ENCODE measurements at regions not wholly inside any gene's neighbourhood (a gene's known extent, or its start where the extent isn't known, plus 50 kb on each side); places are given as distances from the start of the nearest gene placed in this dataset.

DNA sequence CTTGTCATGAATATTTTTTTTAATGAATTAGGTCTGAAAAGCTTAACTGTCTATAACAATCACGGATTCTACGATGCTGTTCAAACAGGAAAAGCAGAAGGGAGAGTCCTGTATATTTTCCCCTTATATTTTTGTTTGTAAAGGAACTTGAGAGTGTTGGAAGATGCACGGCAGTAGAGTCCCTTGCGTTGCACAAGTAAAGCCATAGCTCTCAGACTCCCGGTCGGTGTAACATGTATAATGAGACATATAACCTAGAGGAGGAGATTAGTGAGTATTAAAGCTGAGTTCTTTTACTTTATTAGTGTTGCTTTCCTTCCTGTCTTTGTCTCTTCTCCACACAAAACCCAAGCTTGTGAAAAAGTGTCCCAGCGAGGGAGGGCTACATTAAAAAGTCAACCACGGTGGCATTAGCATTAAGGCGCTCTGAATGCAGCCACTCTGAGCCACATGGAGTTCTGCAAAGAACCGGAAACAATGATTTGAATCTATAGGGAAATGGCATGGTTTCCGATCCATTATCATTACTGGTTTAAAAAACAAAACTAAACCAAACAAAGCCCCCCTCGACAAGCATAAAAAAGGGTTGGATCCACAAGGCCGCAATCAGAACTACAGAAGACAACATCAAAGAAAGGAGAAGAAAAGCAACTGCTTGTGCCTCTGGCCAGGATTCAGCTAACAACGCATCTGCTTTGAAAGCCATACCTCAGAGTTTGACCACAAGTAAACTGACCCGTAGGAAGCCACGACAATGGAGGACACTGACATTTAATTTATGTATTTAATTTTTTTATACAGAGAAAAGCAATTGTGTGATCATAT is 356.8 kb downstream of the LMO4 start:
- ChIA-PET CTCF (ENCODE audit: unreplicated experiment) (no interaction called here), POLR2A (interaction anchor here (0.6 kb wide), 2 partner anchors 11 to 350 kb away, joined by 4 to 5 read pairs; no protein-coding TSS in a partner anchor)
- no peaks in the 10 kb centered on the region for H3K9me2 ChIP-seq (ENCODE audit: insufficient read depth, low read length)
- BruUV-seq (replicated peaks) = no TSS peak
- H3K36me3 ChIP-seq (ENCODE audit: insufficient read depth, low read length) = no peaks in the 10 kb centered on the region
- H3K4me1 ChIP-seq (ENCODE audit: insufficient read depth, low read length, poor library complexity, severe bottlenecking) = no peaks in the 10 kb centered on the region
- no peak overlapping the region for H3K27ac ChIP-seq (ENCODE audit: low read depth, low read length, poor library complexity, severe bottlenecking)
- no peak overlapping the region for H3K4me2 ChIP-seq (ENCODE audit: low read length)
- H3K9me3 ChIP-seq (ENCODE audit: low read length) = no peaks in the 10 kb centered on the region
- no peaks in the 10 kb centered on the region for H4K20me1 ChIP-seq (ENCODE audit: insufficient read depth, low read length)
- no peak for TF ChIP-seq EZH2phosphoT487 (IDR thresholded peaks at IDR 0.05; ENCODE audit: borderline replicate concordance, low read depth, low read length)
- TF ChIP-seq, protein P1, sequence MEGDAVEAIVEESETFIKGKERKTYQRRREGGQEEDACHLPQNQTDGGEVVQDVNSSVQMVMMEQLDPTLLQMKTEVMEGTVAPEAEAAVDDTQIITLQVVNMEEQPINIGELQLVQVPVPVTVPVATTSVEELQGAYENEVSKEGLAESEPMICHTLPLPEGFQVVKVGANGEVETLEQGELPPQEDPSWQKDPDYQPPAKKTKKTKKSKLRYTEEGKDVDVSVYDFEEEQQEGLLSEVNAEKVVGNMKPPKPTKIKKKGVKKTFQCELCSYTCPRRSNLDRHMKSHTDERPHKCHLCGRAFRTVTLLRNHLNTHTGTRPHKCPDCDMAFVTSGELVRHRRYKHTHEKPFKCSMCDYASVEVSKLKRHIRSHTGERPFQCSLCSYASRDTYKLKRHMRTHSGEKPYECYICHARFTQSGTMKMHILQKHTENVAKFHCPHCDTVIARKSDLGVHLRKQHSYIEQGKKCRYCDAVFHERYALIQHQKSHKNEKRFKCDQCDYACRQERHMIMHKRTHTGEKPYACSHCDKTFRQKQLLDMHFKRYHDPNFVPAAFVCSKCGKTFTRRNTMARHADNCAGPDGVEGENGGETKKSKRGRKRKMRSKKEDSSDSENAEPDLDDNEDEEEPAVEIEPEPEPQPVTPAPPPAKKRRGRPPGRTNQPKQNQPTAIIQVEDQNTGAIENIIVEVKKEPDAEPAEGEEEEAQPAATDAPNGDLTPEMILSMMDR (conservative IDR thresholded peaks at IDR 0.05; ENCODE audit: low read length) = no peak
- H3K79me2 ChIP-seq (ENCODE audit: insufficient read depth, low read depth, low read length) = no peaks in the 10 kb centered on the region
- H3K4me3 ChIP-seq (ENCODE audit: low read depth, low read length, poor library complexity, severe bottlenecking) = no peak overlapping the region
- no peak for DNase-seq (ENCODE audit: low spot score)
- H2AFZ ChIP-seq (ENCODE audit: low read length) = 0 out of 2 replicates have a peak overlapping the region, but pooled peaks have one; percentile 19
- intact Hi-C loops (cut with micrococcal nuclease; ENCODE audit: unreplicated experiment) = no loop called here

DNA sequence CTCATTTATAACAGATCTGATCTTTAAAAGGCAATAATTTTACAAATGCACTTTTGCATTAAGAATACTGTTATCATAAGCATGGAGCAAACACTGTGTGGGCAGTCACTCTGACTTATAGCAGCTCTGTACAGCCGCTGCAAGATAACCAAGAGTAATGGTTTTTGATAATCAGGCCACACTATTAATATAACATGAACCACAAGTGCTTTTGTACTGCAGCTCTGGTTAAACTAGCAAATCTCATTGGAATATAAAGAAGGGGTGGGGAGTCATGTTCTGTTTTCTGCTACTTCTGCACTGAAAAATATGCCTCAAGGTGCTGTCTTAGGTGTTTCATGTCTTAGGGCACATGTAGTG is 357.4 kb downstream of the LMO4 start:
- no peak overlapping the region for H3K27ac ChIP-seq (ENCODE audit: low read depth, low read length, poor library complexity, severe bottlenecking)
- CTCF ChIA-PET (ENCODE audit: unreplicated experiment) = no interaction called here

DNA sequence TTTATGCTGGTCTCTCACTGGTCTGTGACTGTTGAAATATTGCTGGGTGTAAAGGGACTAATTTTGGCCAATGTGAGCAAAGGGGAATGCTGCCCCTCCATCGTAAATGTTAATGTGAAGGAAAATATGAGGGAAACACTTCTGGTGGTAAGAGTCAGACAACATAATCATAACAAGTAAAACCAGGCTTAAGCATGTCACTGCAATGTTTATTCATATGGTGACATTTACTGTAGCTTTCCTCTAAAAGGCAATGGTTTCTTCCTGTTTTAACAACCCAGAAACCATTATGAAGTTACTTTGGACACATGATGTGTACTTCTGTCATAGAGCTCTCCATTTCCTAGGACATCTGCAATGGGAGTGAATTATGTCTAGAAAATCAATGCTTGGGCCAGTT is 358.0 kb downstream of the LMO4 start:
- no peak overlapping the region for H2AFZ ChIP-seq (ENCODE audit: low read length)
- no peaks in the 10 kb centered on the region for H4K20me1 ChIP-seq (ENCODE audit: insufficient read depth, low read length)
- ChIA-PET CTCF (ENCODE audit: unreplicated experiment) (no interaction called here), POLR2A (no interaction called here)
- H3K27ac ChIP-seq (ENCODE audit: low read depth, low read length, poor library complexity, severe bottlenecking) = no peak overlapping the region
- BruUV-seq (replicated peaks) = no TSS peak
- no peaks in the 10 kb centered on the region for H3K9me3 ChIP-seq (ENCODE audit: low read length)
- no peak overlapping the region for H3K4me2 ChIP-seq (ENCODE audit: low read length)
- no peaks in the 10 kb centered on the region for H3K4me1 ChIP-seq (ENCODE audit: insufficient read depth, low read length, poor library complexity, severe bottlenecking)
- H3K9me2 ChIP-seq (ENCODE audit: insufficient read depth, low read length) = no peaks in the 10 kb centered on the region
- intact Hi-C loops (cut with micrococcal nuclease; ENCODE audit: unreplicated experiment) = no loop called here
- DNase-seq (ENCODE audit: low spot score) = no peak
- H3K79me2 ChIP-seq (ENCODE audit: insufficient read depth, low read depth, low read length) = no peaks in the 10 kb centered on the region
- TF ChIP-seq, protein P1 (conservative IDR thresholded peaks at IDR 0.05; ENCODE audit: low read length) = no peak
- TF ChIP-seq EZH2phosphoT487 (IDR thresholded peaks at IDR 0.05; ENCODE audit: borderline replicate concordance, low read depth, low read length) = no peak
- no peaks in the 10 kb centered on the region for H3K36me3 ChIP-seq (ENCODE audit: insufficient read depth, low read length)
- H3K4me3 ChIP-seq (ENCODE audit: low read depth, low read length, poor library complexity, severe bottlenecking) = no peak overlapping the region

More for the DNA sequence above, 357.4 kb downstream of the LMO4 start:
- no peaks in the 10 kb centered on the region for H3K4me1 ChIP-seq (ENCODE audit: insufficient read depth, low read length, poor library complexity, severe bottlenecking)
- H3K4me2 ChIP-seq (ENCODE audit: low read length) = no peak overlapping the region
- H3K9me2 ChIP-seq (ENCODE audit: insufficient read depth, low read length) = no peaks in the 10 kb centered on the region
- H3K36me3 ChIP-seq (ENCODE audit: insufficient read depth, low read length) = no peaks in the 10 kb centered on the region
- no peaks in the 10 kb centered on the region for H4K20me1 ChIP-seq (ENCODE audit: insufficient read depth, low read length)
- no peaks in the 10 kb centered on the region for H3K79me2 ChIP-seq (ENCODE audit: insufficient read depth, low read depth, low read length)
- BruUV-seq (replicated peaks) = no TSS peak
- H3K9me3 ChIP-seq (ENCODE audit: low read length) = no peaks in the 10 kb centered on the region
- POLR2A ChIA-PET = no interaction called here
- no peak overlapping the region for H2AFZ ChIP-seq (ENCODE audit: low read length)
- H3K4me3 ChIP-seq (ENCODE audit: low read depth, low read length, poor library complexity, severe bottlenecking) = no peak overlapping the region
- DNase-seq (ENCODE audit: low spot score) = no peak
- no peak for TF ChIP-seq EZH2phosphoT487 (IDR thresholded peaks at IDR 0.05; ENCODE audit: borderline replicate concordance, low read depth, low read length)
- TF ChIP-seq, protein P1 (conservative IDR thresholded peaks at IDR 0.05; ENCODE audit: low read length) = no peak
- intact Hi-C loops (cut with micrococcal nuclease; ENCODE audit: unreplicated experiment) = no loop called here

Measured in OCI-LY7 (cell line).